ENCODE measurements at regions not wholly inside any gene's neighbourhood (a gene's known extent, or its start where the extent isn't known, plus 50 kb on each side); places are given as distances from the start of the nearest gene placed in this dataset.

DNA sequence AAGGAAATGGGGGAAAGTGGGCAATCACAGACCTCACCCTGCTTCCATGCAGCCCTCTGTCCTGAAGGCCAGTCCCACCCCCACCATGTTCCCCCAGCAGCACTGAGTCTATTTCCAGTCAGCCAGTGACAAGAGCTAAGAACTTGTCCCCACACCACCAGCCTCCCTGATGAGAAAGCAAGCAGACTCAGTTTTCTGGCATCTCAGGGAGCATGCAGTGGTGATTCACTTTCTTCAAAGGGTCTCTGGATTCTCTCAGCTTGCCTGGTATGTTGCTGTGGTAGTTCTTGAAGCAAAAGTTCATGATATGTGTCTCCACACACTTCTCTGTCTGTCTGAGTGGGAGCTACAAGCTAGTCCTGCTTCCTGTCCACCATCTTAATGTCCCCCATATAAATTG lies 799.9 kb upstream of the TYRP1 start:
- Histone ChIP-seq H3K4me1 (no peaks in the 10 kb centered on the region), H3K36me3 (no peaks in the 10 kb centered on the region), H3K4me3 (no peak overlapping the region), H3K9me3 (no peaks in the 10 kb centered on the region), H3K27ac (no peak overlapping the region), H3K27me3 (no peaks in the 10 kb centered on the region)
- no peak for ATAC-seq
- TF ChIP-seq, protein P1, sequence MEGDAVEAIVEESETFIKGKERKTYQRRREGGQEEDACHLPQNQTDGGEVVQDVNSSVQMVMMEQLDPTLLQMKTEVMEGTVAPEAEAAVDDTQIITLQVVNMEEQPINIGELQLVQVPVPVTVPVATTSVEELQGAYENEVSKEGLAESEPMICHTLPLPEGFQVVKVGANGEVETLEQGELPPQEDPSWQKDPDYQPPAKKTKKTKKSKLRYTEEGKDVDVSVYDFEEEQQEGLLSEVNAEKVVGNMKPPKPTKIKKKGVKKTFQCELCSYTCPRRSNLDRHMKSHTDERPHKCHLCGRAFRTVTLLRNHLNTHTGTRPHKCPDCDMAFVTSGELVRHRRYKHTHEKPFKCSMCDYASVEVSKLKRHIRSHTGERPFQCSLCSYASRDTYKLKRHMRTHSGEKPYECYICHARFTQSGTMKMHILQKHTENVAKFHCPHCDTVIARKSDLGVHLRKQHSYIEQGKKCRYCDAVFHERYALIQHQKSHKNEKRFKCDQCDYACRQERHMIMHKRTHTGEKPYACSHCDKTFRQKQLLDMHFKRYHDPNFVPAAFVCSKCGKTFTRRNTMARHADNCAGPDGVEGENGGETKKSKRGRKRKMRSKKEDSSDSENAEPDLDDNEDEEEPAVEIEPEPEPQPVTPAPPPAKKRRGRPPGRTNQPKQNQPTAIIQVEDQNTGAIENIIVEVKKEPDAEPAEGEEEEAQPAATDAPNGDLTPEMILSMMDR (IDR thresholded peaks at IDR 0.05): no peak
- no peak for TF ChIP-seq POLR2A (IDR thresholded peaks at IDR 0.05)
- TF ChIP-seq EP300 (IDR thresholded peaks at IDR 0.05): no peak
- TF ChIP-seq POLR2AphosphoS5 (IDR thresholded peaks at IDR 0.05): no peak

DNA sequence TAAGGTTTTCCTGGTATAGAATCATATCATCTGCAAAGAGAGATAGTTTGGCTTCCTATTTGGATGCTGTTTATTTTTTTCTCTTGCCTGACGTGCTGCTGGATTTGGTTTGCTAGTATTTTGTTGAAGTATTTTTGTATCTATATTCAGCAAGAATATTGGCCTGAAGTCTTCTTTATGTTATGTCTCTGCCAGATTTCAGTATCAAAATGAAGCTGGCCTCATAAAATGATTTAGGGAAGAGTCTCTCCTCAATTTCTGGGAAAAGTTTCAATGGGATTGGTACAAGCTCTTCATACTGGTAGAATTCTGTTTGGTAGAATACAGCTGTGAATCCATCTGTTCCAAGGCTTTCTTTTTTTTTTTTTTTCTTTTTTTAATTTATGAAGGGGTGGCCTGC lies 799.0 kb upstream of the TYRP1 start:
- ATAC-seq: no peak
- Histone ChIP-seq H3K4me3 (no peak overlapping the region), H3K27me3 (no peaks in the 10 kb centered on the region), H3K9me3 (no peaks in the 10 kb centered on the region), H3K36me3 (no peaks in the 10 kb centered on the region), H3K27ac (no peak overlapping the region), H3K4me1 (no peaks in the 10 kb centered on the region)
- TF ChIP-seq EP300 (IDR thresholded peaks at IDR 0.05) (no peak), POLR2AphosphoS5 (IDR thresholded peaks at IDR 0.05) (no peak), POLR2A (IDR thresholded peaks at IDR 0.05) (no peak)
- TF ChIP-seq, protein P1 (IDR thresholded peaks at IDR 0.05): no peak
- 55 to 82% methylated on average over 1 of the region's 1 CpG for WGBS, 2 donors (ENCODE audit: low coverage in 1 of 2)

DNA sequence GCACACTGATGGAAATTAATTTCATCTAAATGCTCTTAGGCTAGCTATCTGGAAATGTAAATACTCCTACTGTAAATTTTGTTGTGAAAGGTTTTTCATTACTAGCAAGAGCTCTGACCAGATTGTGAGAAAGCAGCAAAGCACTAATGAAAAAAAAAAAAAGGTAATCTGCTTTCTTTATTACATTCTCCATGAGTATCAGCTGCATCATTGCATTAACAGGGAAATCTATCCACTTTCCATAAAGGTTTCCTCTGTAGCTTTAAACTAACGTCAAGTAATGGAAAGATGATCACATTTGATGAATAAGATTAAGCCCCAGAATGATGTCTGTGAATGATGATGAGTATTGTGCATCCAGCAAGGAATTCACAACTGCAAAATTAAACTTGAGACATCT lies 790.6 kb upstream of the TYRP1 start:
- no peaks in the 10 kb centered on the region for H3K27me3 ChIP-seq
- no peak for ATAC-seq
- 25 to 30% methylated on average over 1 of the region's 1 CpG for WGBS, 2 donors (ENCODE audit: low coverage in 1 of 2)
- no peak overlapping the region for H3K4me3 ChIP-seq
- no peaks in the 10 kb centered on the region for H3K36me3 ChIP-seq
- no peaks in the 10 kb centered on the region for H3K4me1 ChIP-seq
- H3K27ac ChIP-seq: no peak overlapping the region
- peaks cover 0 to 6% (median 0%) of the 10 kb centered on the region in 3 donors for H3K9me3 ChIP-seq
- TF ChIP-seq, protein P1 (IDR thresholded peaks at IDR 0.05): no peak
- TF ChIP-seq POLR2A (IDR thresholded peaks at IDR 0.05) (no peak), POLR2AphosphoS5 (IDR thresholded peaks at IDR 0.05) (no peak), EP300 (IDR thresholded peaks at IDR 0.05) (no peak)

DNA sequence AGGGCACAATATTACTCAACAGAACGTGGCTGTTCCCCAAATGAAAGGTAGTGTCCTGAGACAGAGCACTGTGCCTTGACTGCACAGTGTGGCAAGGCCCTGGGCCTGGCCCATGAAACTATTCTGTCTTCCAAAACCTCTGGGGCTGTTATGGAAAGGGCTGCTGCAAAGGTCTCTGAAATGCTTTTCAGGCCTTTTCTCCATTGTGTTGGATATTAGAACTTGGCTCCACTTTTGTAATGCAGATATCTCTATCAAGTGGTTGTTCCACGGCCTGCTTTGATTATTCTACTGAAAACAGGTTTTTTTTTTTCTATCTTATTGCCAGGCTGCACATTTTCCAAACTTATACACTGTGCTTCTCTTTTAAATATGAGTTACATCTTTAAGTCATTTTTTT lies 777.5 kb upstream of the TYRP1 start:
- no peak for ATAC-seq
- Histone ChIP-seq H3K9me3 (peaks cover 0 to 10% (median 0%) of the 10 kb centered on the region in 3 donors), H3K4me3 (no peak overlapping the region), H3K4me1 (no peaks in the 10 kb centered on the region), H3K36me3 (no peaks in the 10 kb centered on the region), H3K27ac (no peak overlapping the region), H3K27me3 (no peaks in the 10 kb centered on the region)
- 50 to 68% methylated on average over 2 of the region's 2 CpGs for WGBS, 2 donors (ENCODE audit: low coverage in 1 of 2)
- TF ChIP-seq POLR2A (IDR thresholded peaks at IDR 0.05) (no peak), POLR2AphosphoS5 (IDR thresholded peaks at IDR 0.05) (no peak), EP300 (IDR thresholded peaks at IDR 0.05) (no peak)
- TF ChIP-seq, protein P1 (IDR thresholded peaks at IDR 0.05): no peak

DNA sequence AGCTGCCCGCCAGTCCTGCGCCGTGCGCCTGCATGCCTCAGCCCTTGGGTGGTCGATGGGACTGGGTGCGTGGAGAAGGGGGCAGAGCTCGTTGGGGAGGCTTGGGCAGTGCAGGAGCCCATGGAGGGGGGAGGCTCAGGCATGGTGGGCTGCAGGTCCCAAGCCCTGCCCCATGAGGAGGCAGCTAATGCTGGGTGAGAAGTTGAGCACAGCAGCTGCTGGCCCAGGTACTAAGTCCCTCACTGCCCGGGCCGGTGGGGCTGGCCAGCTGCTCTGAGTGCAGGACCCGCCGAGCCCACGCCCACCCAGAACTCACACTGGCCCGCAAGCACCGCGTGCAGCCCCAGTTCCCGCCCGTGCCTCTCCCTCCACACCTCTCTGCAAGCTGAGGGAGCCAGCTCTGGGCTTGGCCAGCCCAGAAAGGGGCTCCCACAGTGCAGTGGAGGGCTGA lies 764.3 kb upstream of the TYRP1 start:
- no peaks in the 10 kb centered on the region for H3K9me3 ChIP-seq
- no peak overlapping the region for H3K27ac ChIP-seq
- TF ChIP-seq, protein P1 (IDR thresholded peaks at IDR 0.05): no peak
- TF ChIP-seq POLR2AphosphoS5 (IDR thresholded peaks at IDR 0.05) (no peak), EP300 (IDR thresholded peaks at IDR 0.05) (no peak), POLR2A (IDR thresholded peaks at IDR 0.05) (no peak)
- no peak overlapping the region for H3K4me3 ChIP-seq
- no peak for ATAC-seq
- H3K36me3 ChIP-seq: no peaks in the 10 kb centered on the region
- H3K4me1 ChIP-seq: no peaks in the 10 kb centered on the region
- WGBS, 2 donors (ENCODE audit: low coverage in 1 of 2): 96% methylated on average over 4 of the region's 17 CpGs; no CpG with 5 or more reads in 1 of the 2 donors
- H3K27me3 ChIP-seq: no peaks in the 10 kb centered on the region

Measured in gastroesophageal sphincter (tissue), 4 donors.